Pancreas (tissue), 10 donors: ENCODE measurements at regions not wholly inside any gene's neighbourhood (a gene's known extent, or its start where the extent isn't known, plus 50 kb on each side); places are given as distances from the start of the nearest gene placed in this dataset.

Source experiments
- ATAC-seq, 4 donors: fragments of 200-7000 bp; cut with Tn5 transposase; one replicate each; pipeline versions ENCODE4 v1.8.0 to v1.9.1; 2020; ENCODE audit warnings: mild to moderate bottlenecking in 4 of 4, moderate library complexity in 4 of 4
- DNase-seq, 6 donors: peaks; one replicate each; pipeline ENCODE4 v3.0.0-alpha.2; 2020
- FAIRE-seq: peaks from 2 replicates; lab custom pipeline; 2012; peaks lifted over from hg19 to GRCh38; lab: Jason Lieb, UNC
- H3K27ac ChIP-seq, 4 donors: fragments of 200-600 bp; sonication (generic); 1 replicate in 3 of 4; 2 replicates in 1 of 4; pipeline versions ENCODE4 v1.5.0 to v1.8.0; 2020
- H3K27me3 ChIP-seq, 4 donors: fragments of 200-600 bp; one replicate each; pipeline ENCODE4 v1.8.0; 2021
- H3K36me3 ChIP-seq, 3 donors: fragments of 200-600 bp; sonication (generic) in 1 of 3; one replicate each; pipeline versions ENCODE4 v1.5.0 to v1.8.0; 2020 to 2021
- H3K4me1 ChIP-seq, 3 donors: fragments of 200-600 bp; one replicate each; pipeline ENCODE4 v1.8.0; 2021
- H3K4me3 ChIP-seq, 4 donors: fragments of 200-600 bp; sonication (generic) in 2 of 4; one replicate each; pipeline versions ENCODE4 v1.5.0 to v1.8.0; 2020 to 2021
- H3K9me3 ChIP-seq, 4 donors: fragments of 200-600 bp; one replicate each; pipeline ENCODE4 v1.8.0; 2021
- WGBS, 2 donors: extraction: QIAGEN DNeasy Blood & Tissue Kit; methylation state at CpG; one replicate each; pipeline ENCODE4 v1.1.7; 2013; 5-methylcytosine and 5-hydroxymethylcytosine counted together
- intact Hi-C, 3 donors: fragments of 100-400 bp; cut with DNase I; formaldehyde crosslinking; loops; one replicate each; pipeline versions ENCODE4 v1.11.1 to v1.14.2; 2022
- TF ChIP-seq, protein P1 (sequence below), 4 donors: fragments of 200-600 bp; sonication (generic) in 3 of 4; IDR thresholded peaks; one replicate each; pipeline versions ENCODE4 v1.5.0 to v1.8.0; 2021; ENCODE audit warnings: antibody characterized with exemption in 4 of 4
- donor health status: healthy with polysubstance abuse.
- donor health status: DM: no; HTN: no; CAD: no; lungs with moderate emphysema.
- donor health status: DM: no; HTN: no; CAD: no.
- donor health status: control.
- donor health status: control.
- donor health status: Bipolar disorder and iron deficiency.
- donor health status: DM: yes; HTN: yes; CAD: no.
- donor health status: DM: no; HTN: no; CAD: no.
- donor health status: DM: no; HTN: no; CAD: no.
- donor health status: DM: yes; HTN: yes; CAD: no.

DNA sequence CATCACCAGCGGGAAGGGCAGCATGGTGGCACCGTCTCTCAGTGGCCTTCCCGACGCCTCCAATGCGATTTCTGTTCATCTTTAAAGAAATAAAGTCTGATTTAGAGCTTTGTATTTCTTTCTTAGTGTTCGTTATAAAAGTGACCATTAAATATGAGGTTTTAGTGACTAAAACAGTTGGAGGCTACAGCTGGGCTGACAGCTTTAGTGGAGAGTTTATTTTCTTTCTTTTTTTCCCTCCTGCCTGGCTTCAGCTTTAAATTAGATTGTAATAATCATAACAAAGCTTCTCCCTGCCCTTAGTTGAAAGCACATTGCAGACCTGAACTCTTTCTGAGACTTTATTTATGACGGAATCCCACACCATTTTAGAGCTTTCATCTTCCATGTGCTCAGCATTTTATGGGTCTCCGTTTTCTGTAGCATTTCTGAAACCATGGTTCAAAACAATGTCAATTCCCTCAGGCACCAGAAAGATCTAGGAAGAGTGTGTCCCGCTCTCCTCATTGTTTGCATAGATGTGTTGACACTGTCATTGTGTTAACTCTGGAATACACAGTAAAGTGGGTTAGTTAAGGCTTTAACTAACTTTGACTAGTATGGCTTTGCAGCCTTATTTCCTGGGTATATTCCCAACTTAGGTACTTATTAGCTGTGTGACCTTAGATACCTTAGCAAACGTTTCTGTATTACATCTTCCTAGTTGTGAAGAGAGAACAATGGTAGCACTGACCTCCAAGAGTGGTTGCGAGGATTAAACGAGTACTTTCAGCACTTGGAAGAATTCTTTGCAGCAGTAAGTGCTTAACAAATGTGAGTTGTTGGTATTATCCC, 97.4 kb upstream of the PGRMC2 start:
- 84 to 87% methylated on average over 12 of the region's 12 CpGs for WGBS, 2 donors
- no peaks in the 10 kb centered on the region for H3K36me3 ChIP-seq
- H3K4me1 ChIP-seq, result peaks cover 16 to 22% (median 21%) of the 10 kb centered on the region in 3 donors
- DNase-seq (no peak), FAIRE-seq (no peak), ATAC-seq (no peak)
- TF ChIP-seq, protein P1, sequence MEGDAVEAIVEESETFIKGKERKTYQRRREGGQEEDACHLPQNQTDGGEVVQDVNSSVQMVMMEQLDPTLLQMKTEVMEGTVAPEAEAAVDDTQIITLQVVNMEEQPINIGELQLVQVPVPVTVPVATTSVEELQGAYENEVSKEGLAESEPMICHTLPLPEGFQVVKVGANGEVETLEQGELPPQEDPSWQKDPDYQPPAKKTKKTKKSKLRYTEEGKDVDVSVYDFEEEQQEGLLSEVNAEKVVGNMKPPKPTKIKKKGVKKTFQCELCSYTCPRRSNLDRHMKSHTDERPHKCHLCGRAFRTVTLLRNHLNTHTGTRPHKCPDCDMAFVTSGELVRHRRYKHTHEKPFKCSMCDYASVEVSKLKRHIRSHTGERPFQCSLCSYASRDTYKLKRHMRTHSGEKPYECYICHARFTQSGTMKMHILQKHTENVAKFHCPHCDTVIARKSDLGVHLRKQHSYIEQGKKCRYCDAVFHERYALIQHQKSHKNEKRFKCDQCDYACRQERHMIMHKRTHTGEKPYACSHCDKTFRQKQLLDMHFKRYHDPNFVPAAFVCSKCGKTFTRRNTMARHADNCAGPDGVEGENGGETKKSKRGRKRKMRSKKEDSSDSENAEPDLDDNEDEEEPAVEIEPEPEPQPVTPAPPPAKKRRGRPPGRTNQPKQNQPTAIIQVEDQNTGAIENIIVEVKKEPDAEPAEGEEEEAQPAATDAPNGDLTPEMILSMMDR (IDR thresholded peaks at IDR 0.05), result no peak
- peak overlapping the region in 1 of 4 donors; percentile 76 for H3K27ac ChIP-seq
- intact Hi-C loops, result no loop called here
- no peaks in the 10 kb centered on the region for H3K27me3 ChIP-seq
- no peak overlapping the region for H3K4me3 ChIP-seq
- H3K9me3 ChIP-seq, result no peaks in the 10 kb centered on the region

DNA sequence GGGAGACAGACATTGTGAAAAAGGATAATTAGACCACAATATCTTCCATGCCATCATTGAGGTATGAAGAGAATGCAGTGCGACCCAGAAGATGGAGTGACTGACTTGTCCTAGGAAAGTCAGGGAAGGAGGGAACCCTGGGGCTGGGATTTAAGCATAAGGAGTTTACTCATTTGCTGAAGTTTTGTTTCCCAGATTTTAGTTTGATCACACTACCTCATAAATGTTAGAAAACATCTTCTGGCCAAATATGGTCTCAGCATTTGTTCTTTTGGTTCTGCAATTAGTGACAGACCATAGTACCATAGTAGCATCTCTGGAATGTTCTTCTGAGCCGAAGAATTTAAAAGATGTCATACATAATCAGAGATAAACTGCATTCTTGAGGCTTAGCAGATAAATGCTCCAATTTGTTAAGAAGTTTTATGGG, 96.5 kb upstream of the PGRMC2 start:
- FAIRE-seq (no peak), DNase-seq (no peak), ATAC-seq (no peak)
- H3K36me3 ChIP-seq, result no peaks in the 10 kb centered on the region
- TF ChIP-seq, protein P1 (IDR thresholded peaks at IDR 0.05), result no peak
- no peak overlapping the region for H3K4me3 ChIP-seq
- peaks cover 16 to 22% (median 21%) of the 10 kb centered on the region in 3 donors for H3K4me1 ChIP-seq
- H3K27ac ChIP-seq, result no peak overlapping the region
- intact Hi-C loops, result no loop called here
- H3K9me3 ChIP-seq, result no peaks in the 10 kb centered on the region
- 87 to 94% methylated on average over 2 of the region's 2 CpGs for WGBS, 2 donors
- no peaks in the 10 kb centered on the region for H3K27me3 ChIP-seq

DNA sequence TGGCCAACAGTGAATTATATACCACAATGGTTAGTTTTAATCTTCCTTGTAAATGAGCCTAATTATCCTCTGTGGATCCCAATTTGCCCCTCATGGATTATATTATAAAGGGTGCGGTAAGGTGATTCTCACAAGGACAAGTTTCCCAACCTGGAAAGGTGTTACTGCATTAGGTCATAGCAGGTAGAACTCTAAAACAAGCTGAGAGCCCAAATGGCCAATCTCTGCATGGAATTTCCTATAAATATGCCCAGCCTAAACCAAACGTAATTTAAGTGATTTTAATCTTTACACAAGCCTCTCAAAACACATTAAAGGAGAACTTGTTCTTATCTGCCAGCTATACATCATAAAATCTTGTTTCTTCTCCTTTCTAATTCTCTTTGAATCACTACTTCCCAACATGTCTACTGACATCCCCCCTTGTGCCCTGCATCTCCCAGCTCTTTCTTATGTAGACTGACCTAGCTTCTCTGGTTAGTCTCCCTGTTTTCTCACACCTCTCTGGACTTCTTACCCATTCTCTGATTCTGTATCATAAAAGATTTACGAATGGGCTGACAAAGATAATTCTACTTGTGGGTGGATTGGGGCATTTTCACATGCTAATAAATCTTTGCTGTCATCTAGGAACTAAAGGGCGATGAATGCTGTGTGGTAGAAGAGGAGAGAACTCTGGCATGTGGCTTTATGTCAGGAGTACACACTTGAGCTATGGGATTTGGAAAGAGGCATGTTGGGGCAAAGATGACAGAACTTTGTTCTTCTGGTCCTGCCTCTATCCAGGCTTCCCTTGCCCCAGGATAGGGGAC, 94.3 kb upstream of the PGRMC2 start:
- DNase-seq (no peak), ATAC-seq (no peak), FAIRE-seq (no peak)
- Histone ChIP-seq H3K4me3 (no peak overlapping the region), H3K4me1 (peaks cover 13 to 16% (median 16%) of the 10 kb centered on the region in 3 donors), H3K27me3 (no peaks in the 10 kb centered on the region), H3K9me3 (no peaks in the 10 kb centered on the region), H3K27ac (no peak overlapping the region), H3K36me3 (no peaks in the 10 kb centered on the region)
- TF ChIP-seq, protein P1 (IDR thresholded peaks at IDR 0.05), result no peak
- intact Hi-C loops, result no loop called here
- 75 to 88% methylated on average over 4 of the region's 4 CpGs for WGBS, 2 donors

DNA sequence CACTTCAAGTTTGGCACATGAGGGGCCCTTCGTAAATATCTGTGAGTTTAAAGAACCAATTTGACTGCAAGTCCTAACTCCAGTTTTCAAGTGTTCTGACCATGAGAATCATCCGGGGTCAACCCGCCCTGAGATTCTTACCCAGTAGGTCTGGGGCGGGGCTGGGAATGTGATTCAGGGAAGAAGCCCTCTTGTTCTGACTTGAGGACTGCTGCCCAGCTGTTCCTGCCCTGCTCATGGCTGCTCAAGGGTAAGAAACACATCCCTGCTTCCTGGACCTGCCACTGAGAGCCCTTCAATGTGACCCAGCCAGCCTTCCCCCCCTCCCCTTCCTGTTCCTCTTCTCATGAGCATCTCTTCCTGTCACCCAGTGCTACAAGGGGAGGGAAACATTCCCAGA, 92.7 kb upstream of the PGRMC2 start:
- H3K36me3 ChIP-seq, result no peaks in the 10 kb centered on the region
- FAIRE-seq, result no peak
- peaks cover 0 to 2% (median 0%) of the 10 kb centered on the region in 3 donors for H3K4me1 ChIP-seq
- no peaks in the 10 kb centered on the region for H3K27me3 ChIP-seq
- ATAC-seq, result peak in 1 of 4 donors; percentile 11
- H3K4me3 ChIP-seq, result no peak overlapping the region
- DNase-seq, result no peak
- TF ChIP-seq, protein P1 (IDR thresholded peaks at IDR 0.05), result no peak
- H3K27ac ChIP-seq, result no peak overlapping the region
- no peaks in the 10 kb centered on the region for H3K9me3 ChIP-seq
- intact Hi-C loops, result no loop called here
- 91 to 94% methylated on average over 4 of the region's 4 CpGs for WGBS, 2 donors
